ENCODE measurements at regions not wholly inside any gene's neighbourhood (a gene's known extent, or its start where the extent isn't known, plus 50 kb on each side); places are given as distances from the start of the nearest gene placed in this dataset.

- TF ChIP-seq CTCF (conservative IDR thresholded peaks at IDR 0.05; ENCODE audit: control insufficient read depth, insufficient read depth, low read depth, low read length), result no peak
- no peak for DNase-seq (ENCODE audit: low read depth)
- no peak overlapping the region for H3K4me3 ChIP-seq (ENCODE audit: control insufficient read depth, low read depth, low read length)
These were observed 490.0 kb upstream of the TBL1XR1 start for GRCh38 chr3:177687291-177687690.

- no peak for TF ChIP-seq CTCF (conservative IDR thresholded peaks at IDR 0.05; ENCODE audit: control insufficient read depth, insufficient read depth, low read depth, low read length)
- no peak overlapping the region for H3K4me3 ChIP-seq (ENCODE audit: control insufficient read depth, low read depth, low read length)
- DNase-seq (ENCODE audit: low read depth), result no peak
These were observed 490.9 kb upstream of the TBL1XR1 start for GRCh38 chr3:177688152-177688551.

GRCh38 chr3:177689077-177689476, 491.8 kb upstream of the TBL1XR1 start:
- no peak overlapping the region for H3K4me3 ChIP-seq (ENCODE audit: control insufficient read depth, low read depth, low read length)
- TF ChIP-seq CTCF (conservative IDR thresholded peaks at IDR 0.05; ENCODE audit: control insufficient read depth, insufficient read depth, low read depth, low read length), result no peak
- no peak for DNase-seq (ENCODE audit: low read depth)

GRCh38 chr3:177689869-177690268, 492.6 kb upstream of the TBL1XR1 start:
- no peak for TF ChIP-seq CTCF (conservative IDR thresholded peaks at IDR 0.05; ENCODE audit: control insufficient read depth, insufficient read depth, low read depth, low read length)
- H3K4me3 ChIP-seq (ENCODE audit: control insufficient read depth, low read depth, low read length), result no peak overlapping the region
- no peak for DNase-seq (ENCODE audit: low read depth)

- no peak overlapping the region for H3K4me3 ChIP-seq (ENCODE audit: control insufficient read depth, low read depth, low read length)
- DNase-seq (ENCODE audit: low read depth), result no peak
- no peak for TF ChIP-seq CTCF (conservative IDR thresholded peaks at IDR 0.05; ENCODE audit: control insufficient read depth, insufficient read depth, low read depth, low read length)
These were observed 493.0 kb upstream of the TBL1XR1 start for GRCh38 chr3:177690306-177690705.

- H3K4me3 ChIP-seq (ENCODE audit: control insufficient read depth, low read depth, low read length), result no peak overlapping the region
- DNase-seq (ENCODE audit: low read depth), result no peak
- TF ChIP-seq CTCF (conservative IDR thresholded peaks at IDR 0.05; ENCODE audit: control insufficient read depth, insufficient read depth, low read depth, low read length), result no peak
These were observed 495.2 kb upstream of the TBL1XR1 start for GRCh38 chr3:177692304-177692975.
